K562 (cell line): ENCODE measurements at regions not wholly inside any gene's neighbourhood (a gene's known extent, or its start where the extent isn't known, plus 50 kb on each side); places are given as distances from the start of the nearest gene placed in this dataset.

Experiments
- ATAC-seq: fragments of 200-7000 bp; cut with Tn5 transposase; 3 replicates; pipeline ENCODE4 v1.9.1; 2020; ENCODE audit warnings: moderate library complexity
- BruUV-seq: library from RNA; stranded (reverse); fragments of 400-500 nt; replicated peaks from 2 replicates; lab custom pipeline; 2021; lab: Mats Ljungman, UMichigan
- CTCF ChIA-PET: fragments of 300-600 bp; formaldehyde crosslinking; extraction: SDS; loops from one replicate; lab custom pipeline; 2021; ENCODE audit warnings: low intra/inter-chr PET ratio; lab: Yijun Ruan, JAX
- POLR2A ChIA-PET: fragments of 300-600, 350-650 bp; sonication (Branson Sonifier 250); formaldehyde crosslinking; extraction: SDS; loops from one replicate; lab custom pipeline; 2021; ENCODE audit warnings: antibody characterized with exemption, inconsistent platforms; lab: Yijun Ruan, JAX
- DNase-seq, 4 experiments: peaks; one replicate each; pipeline versions ENCODE4 v3.0.0 to v3.0.0-alpha.2; 2011 to 2018; ENCODE audit warnings: low spot score in 3 of 4, mixed read lengths in 3 of 4; ENCODE audit errors: extremely low read depth in 1 of 4
- FAIRE-seq: peaks from 2 replicates; lab custom pipeline; 2011; peaks lifted over from hg19 to GRCh38; lab: Jason Lieb, UNC
- H2AFZ ChIP-seq: 2 replicates; pipeline ENCODE4 v1.6.0; 2011; ENCODE audit warnings: low read depth, low read length, control low read depth, inconsistent platforms
- H3K27ac ChIP-seq: fragments of 200-600 bp; 3 replicates; pipeline ENCODE4 v1.8.0; 2011; ENCODE audit warnings: low read depth, mild to moderate bottlenecking, control low read depth, inconsistent platforms, low read length, moderate library complexity, mixed read lengths; ENCODE audit errors: extremely low read depth
- H3K27me3 ChIP-seq, 2 experiments: fragments of 300-600 bp in 1 of 2; 2 replicates in 1 of 2; 3 replicates in 1 of 2; pipeline versions ENCODE4 v1.6.0 to v1.8.0; 2011; ENCODE audit warnings: inconsistent platforms in 2 of 2, low read length in 2 of 2, mild to moderate bottlenecking in 1 of 2, mixed read lengths in 1 of 2, moderate library complexity in 1 of 2; ENCODE audit not compliant: control insufficient read depth in 2 of 2, insufficient read depth in 2 of 2
- H3K36me3 ChIP-seq: fragments of 300-600 bp; 3 replicates; pipeline ENCODE4 v1.8.0; 2011; ENCODE audit warnings: mild to moderate bottlenecking, low read length, inconsistent platforms; ENCODE audit not compliant: control insufficient read depth, insufficient read depth
- H3K4me1 ChIP-seq, 2 experiments: fragments of 200-600 bp in 1 of 2; replicated peaks in 1 of 2; 2 replicates in 1 of 2; 3 replicates in 1 of 2; pipeline versions ENCODE4 v1.5.1 to v1.8.0; 2011; ENCODE audit warnings: inconsistent platforms in 2 of 2, low read length in 2 of 2, mild to moderate bottlenecking in 1 of 2, mixed read lengths in 1 of 2, moderate library complexity in 1 of 2; ENCODE audit not compliant: control insufficient read depth in 2 of 2, insufficient read depth in 2 of 2
- H3K4me2 ChIP-seq: 2 replicates; pipeline ENCODE4 v1.6.1; 2011; ENCODE audit warnings: low read length, control low read depth, inconsistent platforms, mixed read lengths; ENCODE audit not compliant: insufficient read depth
- H3K4me3 ChIP-seq: fragments of 200-600 bp; sonication (generic), shearing (Covaris generic); 2 replicates; pipeline ENCODE4 v1.5.1; 2016; ENCODE audit warnings: control low read depth, inconsistent platforms
- H3K79me2 ChIP-seq: fragments of 200-600 bp; 3 replicates; pipeline ENCODE4 v1.8.0; 2011; ENCODE audit warnings: low read length, inconsistent platforms; ENCODE audit not compliant: control insufficient read depth, insufficient read depth
- H3K9ac ChIP-seq, 2 experiments: 2 replicates each; pipeline versions ENCODE4 v1.6.0 to v1.6.1; 2011; ENCODE audit warnings: low read depth in 2 of 2, low read length in 2 of 2, control low read depth in 1 of 2, inconsistent platforms in 1 of 2, mild to moderate bottlenecking in 1 of 2, mixed read lengths in 1 of 2; ENCODE audit not compliant: insufficient read depth in 1 of 2
- H3K9me1 ChIP-seq: one replicate; pipeline ENCODE4 v1.6.0; 2011; ENCODE audit warnings: inconsistent platforms, mild to moderate bottlenecking, low read length, moderate library complexity; ENCODE audit not compliant: control insufficient read depth, insufficient read depth
- H3K9me3 ChIP-seq: replicated peaks from 2 replicates; pipeline ENCODE4 v1.5.1; 2011; ENCODE audit warnings: low read depth, low read length, inconsistent platforms; ENCODE audit not compliant: control insufficient read depth, insufficient read depth
- H4K20me1 ChIP-seq: replicated peaks from 2 replicates; pipeline ENCODE4 v1.6.1; 2011; ENCODE audit warnings: low read length, inconsistent platforms, mixed read lengths; ENCODE audit not compliant: control insufficient read depth, insufficient read depth
- CBFA2T2 ChIP-seq: fragments of 450-650 bp; conservative IDR thresholded peaks from 2 replicates; pipeline ENCODE4 v1.6.1; 2017; ENCODE audit warnings: mild to moderate bottlenecking
- E2F1 ChIP-seq: sonication (generic); formaldehyde crosslinking; IDR thresholded peaks from 2 replicates; pipeline ENCODE4 v1.8.1; 2023; ENCODE audit warnings: mild to moderate bottlenecking, missing genetic modification reagents, moderate library complexity
- FOXJ3 ChIP-seq: sonication (generic); formaldehyde crosslinking; IDR thresholded peaks from 2 replicates; pipeline ENCODE4 v1.4.0; 2020; ENCODE audit warnings: mild to moderate bottlenecking, missing genetic modification reagents
- ILF3 ChIP-seq: fragments of 450-650 bp; IDR thresholded peaks from 2 replicates; pipeline ENCODE4 v1.6.1; 2018; ENCODE audit warnings: antibody characterized with exemption, mild to moderate bottlenecking, moderate library complexity, borderline replicate concordance
- L3MBTL2 ChIP-seq: fragments of 450-650 bp; IDR thresholded peaks from 2 replicates; pipeline ENCODE4 v1.6.1; 2016; ENCODE audit warnings: mild to moderate bottlenecking, moderate library complexity
- NFATC3 ChIP-seq: fragments of 450-650 bp; IDR thresholded peaks from 2 replicates; pipeline ENCODE4 v1.6.1; 2017; ENCODE audit warnings: mild to moderate bottlenecking
- NR2C2 ChIP-seq, 2 experiments: fragments of 200-800 bp in 1 of 2; sonication (Bioruptor generic) in 1 of 2; sonication (generic) in 1 of 2; formaldehyde crosslinking in 1 of 2; IDR thresholded peaks; 2 replicates each; pipeline versions ENCODE4 v1.6.1 to v1.8.0; 2016 to 2022; ENCODE audit warnings: mild to moderate bottlenecking in 1 of 2, missing compliant biosample characterization in 1 of 2, missing genetic modification characterization in 1 of 2, missing genetic modification reagents in 1 of 2
- NR2F6 ChIP-seq: fragments of 450-650 bp; formaldehyde crosslinking; IDR thresholded peaks from 2 replicates; pipeline ENCODE4 v1.4.0; 2020; ENCODE audit warnings: mild to moderate bottlenecking
- PHTF2 ChIP-seq: fragments of 250-450 bp; sonication (Bioruptor Pico); IDR thresholded peaks from 2 replicates; pipeline ENCODE4 v1.5.0; 2021; ENCODE audit warnings: mild to moderate bottlenecking
- RFX7 ChIP-seq: fragments of 250-450 bp; sonication (Bioruptor Pico); IDR thresholded peaks from 2 replicates; pipeline ENCODE4 v1.5.1; 2021; ENCODE audit warnings: mild to moderate bottlenecking
- SAP30 ChIP-seq: fragments of 200-600 bp; sonication (generic); IDR thresholded peaks from 2 replicates; pipeline ENCODE4 v1.6.1; 2012; ENCODE audit warnings: borderline replicate concordance, low read depth, mild to moderate bottlenecking, moderate library complexity, low read length, control low read depth, inconsistent platforms; ENCODE audit not compliant: insufficient read depth, poor library complexity, severe bottlenecking
- SMAD3 ChIP-seq: fragments of 450-650 bp; formaldehyde crosslinking; conservative IDR thresholded peaks from 2 replicates; pipeline ENCODE4 v1.4.0; 2020; ENCODE audit warnings: mild to moderate bottlenecking
- TFAP4 ChIP-seq: sonication (generic); formaldehyde crosslinking; IDR thresholded peaks from 2 replicates; pipeline ENCODE4 v1.8.0; 2022; ENCODE audit warnings: missing genetic modification reagents, mild to moderate bottlenecking, moderate library complexity, borderline replicate concordance
- ZNF217 ChIP-seq: sonication (generic); formaldehyde crosslinking; IDR thresholded peaks from 2 replicates; pipeline ENCODE4 v1.8.0; 2022; ENCODE audit warnings: mild to moderate bottlenecking, missing genetic modification reagents
- ZNF584 ChIP-seq: fragments of 200-800 bp; sonication (Bioruptor generic); IDR thresholded peaks from 2 replicates; pipeline ENCODE4 v1.6.1; 2016; ENCODE audit warnings: low read depth, mild to moderate bottlenecking, missing genetic modification characterization, missing compliant biosample characterization
- ZNF695 ChIP-seq: fragments of 450-650 bp; formaldehyde crosslinking; IDR thresholded peaks from 2 replicates; pipeline ENCODE4 v1.4.0; 2020; ENCODE audit warnings: mild to moderate bottlenecking, moderate library complexity
- ZNF79 ChIP-seq: fragments of 250-450 bp; sonication (Bioruptor Pico); IDR thresholded peaks from 2 replicates; pipeline ENCODE4 v1.4.0; 2020; ENCODE audit warnings: low read depth, mild to moderate bottlenecking, moderate library complexity
- WGBS: fragments of 100-300 bp; shearing (Covaris generic); methylation state at CpG from one replicate; pipeline ENCODE4 v1.1.6; 2016; ENCODE audit warnings: low coverage, mixed read lengths; ENCODE audit not compliant: insufficient coverage; ENCODE audit errors: missing lambda C conversion rate; 5-methylcytosine and 5-hydroxymethylcytosine counted together
- in situ Hi-C: fragments of 300-500 bp; cut with MboI; formaldehyde crosslinking; loops from 4 replicates; pipeline ENCODE4 v1.15.0; 2018; ENCODE audit warnings: inconsistent platforms, mixed read lengths
- intact Hi-C: fragments of 100-400 bp; cut with micrococcal nuclease; formaldehyde crosslinking; loops from 2 replicates; pipeline ENCODE4 v1.14.2; 2022

- WGBS = 22% methylated on average over 7 of the region's 8 CpGs
- Histone ChIP-seq H3K4me3 (no peak overlapping the region), H3K4me2 (peak overlapping the region; percentile 74), H3K27me3 (no peaks in the 10 kb centered on the region), H3K27ac (peak overlapping the region; percentile 90), H2AFZ (peak overlapping the region; percentile 90), H3K79me2 (no peaks in the 10 kb centered on the region; the same call in 2 of the 3 replicates), H3K36me3 (no peaks in the 10 kb centered on the region; the same call in 2 of the 3 replicates), H3K4me1 (peaks cover 8 to 10% of the 10 kb centered on the region in 2 experiments; a peak in 4 of 5 replicates), H3K9me1 (no peaks in the 10 kb centered on the region), H3K9ac (peak overlapping the region in 1 of 2 experiments; percentile 51; a peak in 2 of 4 replicates), H3K9me3 (no peaks in the 10 kb centered on the region; the same call in 1 of the 2 replicates), H4K20me1 (no peaks in the 10 kb centered on the region)
- peak; percentile 67 for ATAC-seq
- intact Hi-C loops = loop anchor here (10.0 kb wide), 1 partner anchor 50 kb away; the partner anchor contains the start of gene OXA1L
- no TSS peak for BruUV-seq
- POLR2A ChIA-PET = interaction anchor here (0.7 kb wide), 1 partner anchor 58 kb away, joined by 3 read pairs; no protein-coding TSS in a partner anchor
- in situ Hi-C loops = no loop called here
- peak; percentile 95 for FAIRE-seq
- CTCF ChIA-PET = no interaction called here
- DNase-seq = peak; percentile 59 to 83 (median 62)
- TF ChIP-seq ILF3 = no peak
- TF ChIP-seq FOXJ3 = no peak
- no peak for TF ChIP-seq RFX7 (CRISPR knock-in tag)
- TF ChIP-seq NFATC3 = no peak
- no peak for TF ChIP-seq L3MBTL2
- TF ChIP-seq SMAD3 (CRISPR knock-in tag) = no peak
- TF ChIP-seq ZNF695 = no peak
- no peak for TF ChIP-seq PHTF2 (CRISPR knock-in tag)
- no peak for TF ChIP-seq NR2C2 (CRISPR knock-in tag; IDR thresholded peaks at IDR 0.05)
- TF ChIP-seq NR2C2 (tag; IDR thresholded peaks at IDR 0.05) = no peak
- TF ChIP-seq CBFA2T2 = peak; percentile 87
- TF ChIP-seq SAP30 = no peak
- no peak for TF ChIP-seq ZNF79
- TF ChIP-seq ZNF584 (CRISPR knock-in tag) = no peak
- TF ChIP-seq TFAP4 (CRISPR knock-in tag) = no peak
- no peak for TF ChIP-seq ZNF217 (CRISPR knock-in tag)
- TF ChIP-seq NR2F6 (CRISPR knock-in tag) = no peak
- no peak for TF ChIP-seq E2F1 (CRISPR knock-in tag)
Observed at GRCh38 chr14:22715186-22715812, 51.2 kb upstream of the OXA1L start.
